GM18498 (cell line): ENCODE measurements at regions not wholly inside any gene's neighbourhood (a gene's known extent, or its start where the extent isn't known, plus 50 kb on each side); places are given as distances from the start of the nearest gene placed in this dataset.

ENCODE experiments used
- ATAC-seq: cut with Tn5 transposase; IDR thresholded peaks from one replicate; pipeline ENCODE4 v1.9.1; 2021; ENCODE audit warnings: mild to moderate bottlenecking, moderate library complexity; ENCODE audit not compliant: unreplicated experiment

DNA sequence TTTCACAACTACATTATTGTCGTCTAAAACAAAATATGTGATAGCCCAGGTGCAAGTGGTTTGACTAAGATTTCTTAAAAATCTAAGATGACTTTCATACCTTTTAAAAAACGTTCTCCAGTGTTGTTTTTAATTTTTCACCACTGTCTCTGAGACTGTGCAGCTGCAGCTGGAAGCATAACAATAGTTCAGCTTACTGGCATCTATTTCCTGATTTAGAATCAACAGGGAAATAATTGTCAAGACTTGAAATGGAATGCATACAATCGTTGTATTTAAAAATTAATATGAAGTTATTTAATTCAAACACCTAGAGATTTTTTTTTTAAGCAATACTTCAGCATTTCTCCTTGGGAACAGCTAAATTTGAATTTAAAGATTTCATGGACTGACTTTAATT lies 982.0 kb upstream of the EPHA7 start:
- ATAC-seq, result no peak

DNA sequence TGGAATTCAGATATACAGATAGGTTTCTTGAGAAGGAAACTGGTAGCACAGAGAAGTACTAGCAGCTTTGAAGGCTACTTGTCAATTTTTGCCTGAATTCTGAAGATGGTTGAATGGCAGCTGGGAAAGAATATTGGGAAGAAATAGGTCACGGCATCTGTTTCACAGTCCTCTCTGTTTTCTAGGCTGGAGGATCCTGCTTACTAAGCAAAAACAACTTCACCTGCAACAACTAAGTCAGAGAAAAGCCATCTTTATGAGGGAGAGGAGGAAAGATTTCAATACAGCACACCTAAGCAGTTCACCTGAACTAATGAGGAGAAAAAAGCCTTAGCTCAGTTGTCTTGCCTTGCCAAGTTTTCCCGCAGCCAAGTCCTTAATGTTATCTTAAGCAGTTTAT lies 975.5 kb upstream of the EPHA7 start:
- no peak for ATAC-seq

DNA sequence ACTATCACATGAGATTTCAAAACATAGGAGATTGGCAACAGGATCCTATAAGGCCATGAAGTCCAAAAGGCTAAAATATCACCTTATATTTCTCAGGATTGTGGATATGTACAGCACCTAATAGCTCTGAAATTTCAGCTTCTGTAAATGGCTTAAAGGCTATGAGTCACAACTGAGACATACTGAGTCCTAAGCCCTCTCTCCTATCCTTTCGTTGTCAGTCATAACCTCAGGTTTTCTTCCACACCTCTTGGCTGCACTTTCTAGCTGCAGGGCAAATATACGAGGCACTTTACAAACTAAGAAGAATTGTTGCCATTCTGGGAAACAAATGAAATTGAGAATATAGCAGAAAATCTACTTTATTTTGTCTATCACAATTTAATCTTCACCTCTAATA lies 969.9 kb upstream of the EPHA7 start:
- no peak for ATAC-seq

DNA sequence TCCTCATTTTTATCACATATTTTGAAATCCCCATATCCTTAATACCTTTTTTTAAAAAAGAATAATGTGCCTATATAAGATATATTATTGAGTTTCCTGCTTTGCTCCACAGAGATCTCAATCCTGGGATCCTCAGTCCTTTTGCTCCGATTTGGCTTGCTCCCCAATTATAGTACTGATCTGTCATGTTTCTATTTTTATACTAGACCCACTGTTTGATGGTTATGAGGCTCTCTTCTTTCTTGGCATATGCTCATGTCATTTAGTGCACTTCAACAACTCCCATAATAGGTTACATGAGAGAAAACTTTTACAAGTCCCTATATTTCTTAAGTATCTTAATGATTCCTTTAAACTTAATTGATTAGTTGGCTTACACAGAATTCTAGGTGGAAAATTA lies 958.5 kb upstream of the EPHA7 start:
- no peak for ATAC-seq

DNA sequence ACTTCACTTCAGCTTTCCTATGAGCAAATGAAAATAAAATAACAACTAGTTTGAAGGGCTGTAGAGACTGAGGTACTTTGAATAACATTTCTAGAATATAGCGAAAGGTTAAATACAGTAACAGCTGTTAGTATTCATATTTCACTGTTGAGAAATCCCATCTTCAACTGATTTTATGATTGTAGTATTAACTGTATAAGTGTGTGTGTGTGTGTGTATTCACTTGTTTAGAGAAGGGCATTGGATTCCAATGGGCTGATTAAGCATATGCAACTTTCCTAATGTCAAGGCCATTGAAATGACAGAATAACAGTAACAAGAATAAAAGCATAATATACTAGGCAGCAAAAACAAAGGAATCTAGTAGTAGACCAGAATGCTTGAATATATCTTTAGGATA lies 957.5 kb upstream of the EPHA7 start:
- ATAC-seq, result no peak

DNA sequence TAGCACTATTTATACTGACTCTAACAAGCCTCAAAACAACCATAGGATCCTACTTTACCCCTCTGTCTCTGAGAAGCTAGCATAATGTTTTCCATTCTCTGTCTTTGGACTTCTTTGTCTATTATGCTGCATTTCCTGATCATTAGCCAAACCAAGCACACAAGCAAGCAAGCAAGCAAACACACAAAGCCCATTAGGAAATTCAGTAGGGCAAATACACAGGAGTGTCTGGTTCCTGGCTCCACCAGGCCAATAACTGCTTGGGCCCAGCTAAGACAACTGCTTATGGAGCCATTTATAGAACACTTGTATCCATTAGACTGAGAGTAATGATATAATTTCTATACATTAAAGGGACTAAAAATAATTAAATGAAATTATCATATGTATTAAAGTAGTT lies 952.9 kb upstream of the EPHA7 start:
- ATAC-seq, result no peak

DNA sequence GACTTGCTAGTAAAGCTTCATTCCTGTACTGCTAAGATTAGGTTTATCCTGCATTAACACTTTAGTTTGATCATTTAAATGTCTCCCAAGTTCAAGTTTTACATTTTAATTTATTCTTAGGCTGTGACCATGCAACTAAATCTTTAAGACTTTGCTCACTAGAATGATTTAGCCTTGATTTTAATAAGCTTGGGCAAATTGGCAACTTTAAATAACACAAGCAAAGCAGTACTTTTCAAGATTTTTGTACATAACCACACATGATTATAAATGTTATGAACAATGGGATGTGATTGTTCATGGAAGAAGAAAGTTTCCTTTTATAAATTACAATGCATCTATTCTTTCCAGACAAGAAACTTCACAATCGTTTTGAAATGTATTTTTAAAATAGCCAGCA lies 948.0 kb upstream of the EPHA7 start:
- ATAC-seq, result no peak

DNA sequence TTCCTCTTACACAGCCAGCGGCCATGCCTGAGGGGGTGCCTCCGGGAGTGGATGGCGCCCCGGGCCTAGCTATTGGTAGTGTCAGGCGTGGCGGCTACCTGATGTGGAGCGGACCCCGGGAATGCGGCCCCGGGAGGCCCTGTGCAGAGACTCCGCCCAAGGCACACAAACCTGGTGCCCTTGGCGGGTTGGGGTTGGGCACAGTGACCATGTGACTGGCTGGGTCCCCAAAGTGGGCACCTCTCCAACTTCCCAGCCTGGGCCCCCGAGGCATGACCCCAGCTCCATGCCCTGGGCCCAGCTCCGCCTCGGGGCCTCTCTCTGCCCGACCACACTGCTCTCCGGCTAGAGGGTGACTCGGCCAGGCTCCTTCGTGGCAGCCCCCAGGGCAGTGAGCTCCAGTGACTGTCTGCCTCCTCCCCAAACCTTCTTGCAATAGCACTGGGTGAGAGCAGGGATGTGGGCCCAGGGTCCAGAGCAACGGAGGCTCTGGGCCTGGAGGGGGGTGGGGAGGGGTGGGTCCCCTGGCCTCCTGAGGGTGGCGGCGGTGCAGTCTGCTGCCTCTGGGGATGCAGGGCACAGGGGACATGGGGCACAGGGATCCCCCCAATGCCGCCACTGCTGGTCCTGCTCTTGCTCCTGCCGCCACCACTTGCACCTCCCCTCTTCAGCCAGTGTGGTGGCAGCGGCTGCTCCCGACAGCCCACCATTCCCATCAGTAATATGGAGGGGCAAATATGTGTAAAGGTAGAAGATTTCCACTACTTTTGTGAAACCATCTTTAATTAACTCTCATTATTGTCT lies 942.9 kb upstream of the EPHA7 start:
- no peak for ATAC-seq

DNA sequence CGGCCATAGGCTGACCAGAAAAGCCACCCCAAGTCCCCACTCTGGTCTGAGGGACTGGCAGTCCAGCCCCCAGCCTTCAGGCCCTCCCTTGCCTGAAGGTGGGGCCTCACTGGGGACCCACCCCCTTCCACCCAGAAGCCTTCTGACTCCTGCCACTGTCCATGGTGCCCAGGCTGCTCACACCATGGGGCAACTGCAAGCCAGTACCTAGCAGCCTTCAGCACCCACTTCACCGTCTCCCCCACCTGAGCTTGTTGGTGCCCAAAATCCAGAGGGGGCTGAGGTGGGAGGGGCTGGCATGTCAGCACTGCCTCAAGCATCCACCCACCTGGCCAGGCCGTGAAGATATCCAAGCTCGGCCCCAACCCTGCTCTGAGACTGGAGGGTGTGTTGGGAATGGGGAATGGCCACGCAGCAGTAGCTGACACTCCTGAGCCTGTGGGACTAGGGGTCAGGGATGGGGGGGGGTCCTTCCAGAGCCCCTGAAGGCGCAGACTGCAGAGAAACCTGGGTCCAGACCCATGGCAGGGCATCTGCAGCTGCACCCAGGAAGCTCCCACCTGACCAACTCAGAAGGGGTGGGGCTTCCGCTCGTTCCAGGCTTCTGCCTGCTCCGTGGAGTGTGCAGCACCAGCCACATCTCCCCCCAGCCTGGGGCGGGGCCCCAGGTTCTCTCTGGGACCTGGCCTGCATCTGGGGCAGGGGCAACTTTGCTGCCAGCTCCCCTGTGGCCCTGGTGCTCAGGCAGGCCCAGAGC lies 942.1 kb upstream of the EPHA7 start:
- no peak for ATAC-seq

DNA sequence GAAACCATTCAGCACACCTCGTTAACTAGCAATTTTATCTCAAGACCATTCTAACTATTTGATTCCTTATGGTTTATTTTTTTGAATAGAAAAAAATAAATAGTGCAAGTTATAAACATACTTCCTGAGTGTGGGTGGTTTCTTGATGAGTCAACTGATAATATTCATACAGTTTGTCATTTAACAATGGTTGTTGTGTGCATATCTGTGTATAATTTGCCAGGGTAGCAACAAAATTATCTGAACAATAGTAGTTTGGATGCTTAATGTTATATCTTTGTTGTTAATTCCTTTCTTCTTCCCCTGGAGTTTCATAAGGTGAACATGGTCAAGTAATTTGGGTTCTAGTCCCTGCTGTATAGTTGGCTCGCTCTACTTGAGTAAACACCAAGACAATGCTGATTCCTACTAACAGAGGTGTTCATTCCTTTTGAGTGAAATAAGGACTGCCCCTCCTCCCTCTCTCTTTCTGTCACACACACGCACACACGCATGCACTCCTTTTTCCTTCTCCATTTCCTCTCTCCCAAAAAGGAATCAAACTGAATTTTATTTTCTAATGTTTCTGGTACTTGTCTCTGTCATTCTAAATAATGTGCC lies 938.1 kb upstream of the EPHA7 start:
- ATAC-seq, result no peak

DNA sequence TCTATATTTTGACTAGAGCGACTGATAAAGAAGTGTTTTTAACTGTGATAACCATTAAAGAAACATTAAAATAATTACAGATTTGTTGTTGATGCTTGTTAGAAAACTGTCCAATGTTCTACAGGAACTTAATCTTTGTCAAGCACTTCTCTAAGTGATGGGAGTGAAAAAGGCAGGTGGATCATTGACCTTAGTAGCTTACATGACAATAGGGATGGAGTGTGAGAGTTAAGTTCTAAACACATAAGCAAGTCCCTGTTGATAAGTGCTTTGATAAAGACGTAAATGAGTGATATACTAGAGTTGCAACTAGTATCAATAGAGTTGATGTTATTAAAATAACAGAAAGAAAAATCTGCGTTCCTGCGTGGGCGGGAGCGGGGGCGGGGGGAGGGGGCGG lies 931.5 kb upstream of the EPHA7 start:
- no peak for ATAC-seq

DNA sequence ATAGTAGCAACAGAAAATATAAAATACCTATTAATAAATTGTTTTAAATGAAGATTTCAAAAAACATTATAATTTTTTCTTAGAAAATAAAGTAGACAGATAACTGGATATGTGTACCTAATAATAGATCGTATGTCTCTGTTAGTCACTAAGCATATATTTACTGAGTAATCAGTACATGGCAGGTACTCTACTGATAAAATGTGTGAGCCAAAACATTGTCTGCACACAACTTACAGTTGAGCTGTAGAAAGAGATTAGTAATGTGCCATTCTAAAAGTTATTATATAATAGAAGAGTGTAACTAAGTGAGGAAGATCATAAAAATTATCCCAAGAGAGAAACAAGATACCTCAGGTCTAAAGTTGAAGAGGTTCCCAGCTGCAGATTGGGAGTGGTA lies 929.9 kb upstream of the EPHA7 start:
- no peak for ATAC-seq

DNA sequence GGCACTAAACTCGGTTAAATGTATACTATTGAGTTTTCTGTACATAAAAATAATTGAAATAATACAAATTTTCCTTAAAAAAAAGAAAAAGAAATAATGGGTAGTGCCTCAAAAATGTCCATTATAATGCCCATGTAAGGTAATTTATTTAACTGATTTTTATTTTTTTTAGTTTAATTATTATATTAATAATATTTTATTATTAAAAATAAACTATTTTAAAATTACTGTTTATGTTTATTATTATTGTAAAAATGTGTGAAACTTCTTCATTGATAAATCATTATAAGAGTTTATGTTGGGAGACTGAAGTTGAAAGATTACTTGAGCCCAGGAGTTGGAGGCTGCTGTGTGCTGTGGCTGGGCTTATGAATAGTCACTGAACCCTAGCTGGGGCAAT lies 925.5 kb upstream of the EPHA7 start:
- ATAC-seq, result no peak

DNA sequence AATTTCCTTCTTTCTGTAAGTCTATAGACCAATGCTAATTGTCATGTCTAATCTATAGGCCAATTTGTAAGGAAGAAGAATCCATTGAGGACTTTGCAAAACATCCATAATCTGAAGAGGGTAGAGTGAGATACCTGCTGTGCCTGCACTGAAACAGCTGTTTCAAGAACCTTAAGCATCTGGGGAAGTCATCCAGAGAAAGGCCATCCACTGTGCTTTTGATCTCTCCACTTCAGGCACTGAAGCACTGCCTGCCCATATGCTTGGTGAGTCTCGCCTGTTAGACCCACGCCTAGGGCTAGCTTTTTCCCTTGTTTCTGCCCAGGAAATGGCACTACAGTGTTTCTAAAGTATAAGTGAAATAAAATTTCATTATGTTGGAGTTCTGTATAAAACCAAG lies 921.8 kb upstream of the EPHA7 start:
- no peak for ATAC-seq

DNA sequence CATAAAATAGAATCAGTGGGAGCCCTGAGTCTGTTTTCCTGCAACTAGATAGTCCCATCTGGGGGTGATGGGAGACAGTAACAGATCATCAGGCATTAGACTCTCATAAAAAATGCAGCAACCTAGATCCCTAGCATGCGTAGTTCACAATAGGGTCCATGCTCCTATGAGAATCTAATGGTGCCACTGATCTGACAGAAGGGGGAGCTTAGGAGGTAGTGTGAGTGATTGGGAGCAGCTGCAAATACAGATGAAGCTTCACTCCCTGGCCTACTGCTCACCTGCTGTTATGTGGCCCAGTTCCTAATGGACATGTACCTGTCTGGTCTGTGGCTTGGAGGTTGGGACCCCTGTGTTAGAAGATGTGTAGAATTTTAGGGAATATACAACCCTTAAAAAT lies 904.5 kb upstream of the EPHA7 start:
- no peak for ATAC-seq

DNA sequence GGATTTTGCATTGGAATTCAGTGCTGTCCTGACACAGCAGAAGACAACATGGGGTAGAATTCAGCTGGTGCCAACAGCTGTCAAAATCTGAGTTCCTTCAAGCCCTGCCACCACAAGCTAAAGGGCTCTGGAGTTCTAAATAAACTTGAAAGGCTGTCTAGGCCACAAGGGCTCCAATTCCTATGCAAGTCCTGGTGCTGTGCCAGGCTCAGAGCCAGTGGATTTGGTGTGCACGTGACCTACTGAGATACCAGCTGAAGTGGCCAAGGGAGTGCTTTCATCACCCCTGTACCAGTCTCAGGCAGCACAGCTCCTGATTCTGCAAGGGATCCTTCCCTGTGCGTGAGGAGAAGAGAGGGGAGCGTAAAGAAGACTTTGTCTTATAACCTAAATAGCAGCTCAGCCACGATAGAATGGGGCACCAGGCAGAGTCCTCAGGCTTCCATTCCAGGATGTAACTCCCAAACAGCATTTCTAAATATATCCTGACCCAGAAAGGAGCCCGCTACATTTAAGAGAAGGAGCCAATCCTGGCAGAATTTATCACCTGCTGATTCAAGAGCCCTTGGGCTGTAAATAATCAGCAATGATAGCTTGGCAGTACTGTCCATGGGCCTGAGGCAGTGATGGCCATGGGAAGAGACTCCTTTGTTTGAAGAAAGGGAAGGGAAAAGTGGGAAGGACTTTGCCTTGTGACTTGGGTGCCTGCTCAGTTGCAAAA lies 881.2 kb upstream of the EPHA7 start:
- ATAC-seq, result no peak

DNA sequence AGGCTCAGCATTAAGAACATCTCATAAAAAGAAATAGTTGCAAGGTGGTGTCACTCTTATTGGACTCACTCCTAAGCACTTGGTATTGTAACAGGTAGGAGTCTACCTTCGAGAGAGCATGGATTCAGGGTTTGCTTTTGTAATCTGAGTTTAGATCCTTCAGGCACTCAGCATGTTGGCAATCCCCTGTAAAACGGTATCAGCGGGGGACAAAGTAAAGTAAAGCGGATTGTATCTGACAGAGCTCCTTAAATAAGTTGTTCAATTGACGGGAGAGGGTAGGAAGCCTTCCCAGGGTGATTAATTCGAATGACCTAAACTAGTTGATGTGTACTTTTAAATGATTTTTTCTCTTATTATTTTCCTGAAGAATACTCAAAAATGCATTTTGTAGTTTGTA lies 869.8 kb upstream of the EPHA7 start:
- ATAC-seq, result no peak

DNA sequence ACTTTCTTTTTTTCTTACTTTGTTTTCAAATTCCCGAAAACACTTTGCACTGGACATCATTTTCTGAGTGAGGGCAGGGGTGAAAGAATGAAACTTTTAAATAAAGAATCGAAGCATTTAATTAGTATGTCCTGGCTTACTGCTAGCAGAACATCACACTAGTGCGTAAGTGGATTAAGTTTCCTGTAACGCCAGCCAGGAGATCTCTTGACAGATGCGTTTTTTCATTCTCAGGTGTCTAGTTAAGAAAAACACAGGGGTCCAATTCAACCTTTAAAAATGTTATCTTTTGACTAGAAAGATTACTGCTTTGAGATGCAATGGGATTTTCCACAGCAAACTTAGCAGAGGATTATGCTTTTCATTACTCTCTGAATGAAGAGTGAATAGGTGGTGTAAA lies 858.8 kb upstream of the EPHA7 start:
- ATAC-seq, result no peak

DNA sequence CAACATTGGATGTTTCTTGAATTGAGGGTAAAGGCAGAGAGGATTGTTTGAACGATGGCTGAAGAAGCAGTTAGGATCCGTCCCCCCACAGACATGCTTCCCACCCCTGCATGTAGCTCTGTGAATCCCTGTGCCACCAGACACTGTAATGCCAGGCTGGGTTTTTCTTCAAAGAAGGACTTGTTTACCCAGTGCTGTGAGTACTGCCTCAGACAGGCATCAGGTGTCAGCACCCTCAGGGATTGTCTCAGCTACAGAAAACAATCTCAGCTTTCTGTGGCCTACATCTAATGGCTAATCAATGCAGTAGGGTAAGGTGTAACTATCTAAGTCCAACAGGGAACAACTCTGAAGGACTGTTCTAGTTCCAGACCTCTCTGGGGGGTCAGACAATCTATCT lies 853.0 kb upstream of the EPHA7 start:
- ATAC-seq, result no peak

DNA sequence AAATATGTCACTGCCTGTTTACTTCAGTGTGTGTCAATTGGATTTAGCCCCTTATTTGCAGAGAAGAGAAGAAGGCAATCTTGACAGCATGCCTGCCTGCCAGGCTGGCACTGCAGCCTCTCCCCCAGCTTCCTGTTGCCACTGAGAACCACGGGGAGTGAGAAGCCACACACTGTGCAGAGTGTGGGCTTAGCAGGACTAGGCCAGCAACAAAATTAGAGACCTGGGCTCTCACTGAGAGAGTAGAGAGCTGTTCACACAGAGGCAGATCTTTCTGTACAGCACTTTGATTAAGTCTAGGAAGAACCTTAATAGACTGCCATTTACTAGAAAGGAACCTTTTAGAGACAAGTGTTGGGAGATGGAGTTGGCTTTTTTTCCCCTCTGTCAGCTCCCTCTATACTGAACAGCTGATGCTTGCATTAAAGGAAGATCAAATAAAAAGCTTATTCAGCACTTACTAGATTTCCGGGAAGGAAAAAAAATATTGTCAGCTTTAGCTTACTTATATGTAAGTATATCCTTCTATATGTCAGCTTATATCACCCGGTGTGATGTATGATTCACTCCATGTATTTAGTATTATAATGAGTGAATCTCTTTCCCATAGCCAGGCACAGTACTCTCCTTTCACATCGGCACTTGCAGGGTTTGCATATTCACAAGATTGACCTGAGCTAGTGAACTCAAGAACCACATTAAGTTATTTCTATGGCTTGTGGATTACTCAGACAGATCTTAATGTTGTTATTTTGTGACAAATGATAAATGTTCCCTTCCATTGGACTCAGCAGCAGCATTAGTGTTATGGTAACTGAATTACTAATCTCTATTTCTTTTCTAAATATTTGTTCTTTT lies 851.0 kb upstream of the EPHA7 start:
- no peak for ATAC-seq

DNA sequence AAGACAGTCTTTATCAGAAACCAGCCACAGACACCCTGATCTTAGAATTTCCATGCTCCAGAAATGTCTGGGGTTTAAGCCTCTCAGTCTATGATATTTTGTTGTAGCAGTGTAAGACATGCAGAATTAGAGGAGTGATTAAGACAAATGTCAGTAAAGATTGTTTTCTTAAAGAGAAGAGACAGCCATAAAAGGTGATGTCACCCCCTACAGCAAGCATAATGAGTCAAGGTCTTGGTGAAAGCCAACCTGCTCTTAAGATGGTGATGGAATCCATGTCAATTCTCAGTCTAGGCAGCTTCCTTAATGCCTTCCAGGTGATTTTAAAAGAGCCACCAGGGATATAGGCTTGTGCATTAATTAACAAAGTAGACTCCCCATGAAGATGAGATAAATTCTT lies 849.9 kb upstream of the EPHA7 start:
- ATAC-seq, result no peak
